NB4 (cell line): ENCODE measurements at regions not wholly inside any gene's neighbourhood (a gene's known extent, or its start where the extent isn't known, plus 50 kb on each side); places are given as distances from the start of the nearest gene placed in this dataset.

Experiments used
- DNase-seq: peaks from one replicate; pipeline ENCODE4 v3.0.0; 2010; ENCODE audit warnings: low read depth
- H3K4me3 ChIP-seq: one replicate; pipeline ENCODE4 v1.5.1; 2011; ENCODE audit warnings: mild to moderate bottlenecking, low read depth, low read length, moderate library complexity
- CTCF ChIP-seq: IDR thresholded peaks from one replicate; pipeline ENCODE4 v1.5.1; 2012; ENCODE audit warnings: low read depth, low read length
- MAX ChIP-seq: IDR thresholded peaks from 2 replicates; pipeline ENCODE4 v1.6.1; 2011; ENCODE audit warnings: low read depth, low read length
- MYC ChIP-seq: IDR thresholded peaks from 2 replicates; pipeline ENCODE4 v1.6.1; 2011; ENCODE audit warnings: low read depth, low read length
- POLR2A ChIP-seq: IDR thresholded peaks from 2 replicates; pipeline ENCODE4 v1.6.1; 2011; ENCODE audit warnings: mild to moderate bottlenecking; ENCODE audit not compliant: insufficient read length; ENCODE audit errors: extremely low read depth

- TF ChIP-seq CTCF, result no peak
- TF ChIP-seq POLR2A, result no peak
- no peak for TF ChIP-seq MYC
- no peak overlapping the region for H3K4me3 ChIP-seq
- no peak for DNase-seq
Measured at GRCh38 chr4:145316897-145317574, 136.6 kb upstream of the OTUD4 start.

- no peak for DNase-seq
- TF ChIP-seq POLR2A (no peak), CTCF (no peak), MYC (no peak), MAX (no peak)
- no peak overlapping the region for H3K4me3 ChIP-seq
Measured at GRCh38 chr4:145315811-145316225, 135.4 kb upstream of the OTUD4 start.

- DNase-seq, result no peak
- no peak overlapping the region for H3K4me3 ChIP-seq
- TF ChIP-seq POLR2A (no peak), MYC (no peak), MAX (no peak), CTCF (no peak)
Measured at GRCh38 chr4:145308598-145308997, 128.2 kb upstream of the OTUD4 start.

- no peak for TF ChIP-seq POLR2A
- no peak for TF ChIP-seq MYC
- no peak for TF ChIP-seq MAX
- no peak for TF ChIP-seq CTCF
- DNase-seq, result no peak
- H3K4me3 ChIP-seq, result no peak overlapping the region
Measured at GRCh38 chr4:145307763-145308430, 127.5 kb upstream of the OTUD4 start.

- H3K4me3 ChIP-seq, result no peak overlapping the region
- no peak for DNase-seq
- TF ChIP-seq MAX (no peak), POLR2A (no peak), CTCF (no peak), MYC (no peak)
Measured at GRCh38 chr4:145307120-145307519, 126.7 kb upstream of the OTUD4 start.
